H1 (cell line): ENCODE measurements at regions not wholly inside any gene's neighbourhood (a gene's known extent, or its start where the extent isn't known, plus 50 kb on each side); places are given as distances from the start of the nearest gene placed in this dataset.
A peak's percentile ranks its signal among the peaks of the same experiment; 100 is the strongest.

Experiments
- CTCF ChIA-PET: fragments of 300-600 bp; sonication (Branson Sonifier 250); formaldehyde crosslinking; loops from one replicate; lab custom pipeline; 2021; ENCODE audit not compliant: partially characterized antibody; lab: Charles Lee
- POLR2A ChIA-PET: fragments of 300-600 bp; sonication (Branson Sonifier 250); formaldehyde crosslinking; loops from one replicate; lab custom pipeline; 2021; ENCODE audit warnings: inconsistent platforms; ENCODE audit not compliant: partially characterized antibody; lab: Charles Lee
- DNase-seq, 2 experiments: peaks; one replicate each; pipeline versions ENCODE4 v3.0.0 to v3.0.0-alpha.2; 2010 to 2022; ENCODE audit warnings: low spot score in 2 of 2, low read depth in 1 of 2, mixed read lengths in 1 of 2
- FAIRE-seq: peaks from 2 replicates; lab custom pipeline; 2011; peaks lifted over from hg19 to GRCh38; lab: Jason Lieb, UNC
- H2AFZ ChIP-seq: 2 replicates; pipeline ENCODE4 v1.8.1; 2012; ENCODE audit warnings: low read length, inconsistent platforms
- H2AK5ac ChIP-seq: 2 replicates; pipeline ENCODE4 v1.6.1; 2013; ENCODE audit warnings: low read depth, low read length
- H2BK120ac ChIP-seq: replicated peaks from 2 replicates; pipeline ENCODE3; 2013; ENCODE audit warnings: low read depth, low read length, inconsistent platforms
- H2BK12ac ChIP-seq: 2 replicates; pipeline ENCODE4 v1.6.1; 2013; ENCODE audit warnings: low read depth, low read length
- H2BK15ac ChIP-seq: 2 replicates; pipeline ENCODE4 v1.6.1; 2013; ENCODE audit warnings: low read length
- H2BK20ac ChIP-seq: 2 replicates; pipeline ENCODE4 v1.6.1; 2013; ENCODE audit warnings: low read length
- H2BK5ac ChIP-seq: 2 replicates; pipeline ENCODE4 v1.6.1; 2013; ENCODE audit warnings: low read depth, low read length
- H3K14ac ChIP-seq: 2 replicates; pipeline ENCODE4 v1.6.1; 2013; ENCODE audit warnings: inconsistent platforms; ENCODE audit not compliant: insufficient read length
- H3K18ac ChIP-seq: 2 replicates; pipeline ENCODE4 v1.6.1; 2013; ENCODE audit warnings: low read length; ENCODE audit errors: extremely low read depth
- H3K23ac ChIP-seq: 2 replicates; pipeline ENCODE4 v1.6.1; 2013; ENCODE audit warnings: inconsistent platforms; ENCODE audit not compliant: insufficient read length
- H3K23me2 ChIP-seq: 2 replicates; pipeline ENCODE4 v1.6.1; 2013; ENCODE audit warnings: low read depth, low read length
- H3K27ac ChIP-seq: 2 replicates; pipeline ENCODE4 v1.6.1; 2011; ENCODE audit warnings: low read depth, low read length, inconsistent platforms
- H3K27me3 ChIP-seq, 4 experiments: replicated peaks in 1 of 4; 1 replicate in 1 of 4; 2 replicates in 3 of 4; pipeline versions ENCODE4 v1.6.1 to v1.8.1; 2011 to 2013; ENCODE audit warnings: low read length in 3 of 4, mild to moderate bottlenecking in 3 of 4, inconsistent platforms in 2 of 4, mixed read lengths in 2 of 4, moderate library complexity in 1 of 4; ENCODE audit not compliant: control insufficient read depth in 3 of 4, insufficient read depth in 3 of 4; ENCODE audit errors: extremely low read depth in 1 of 4
- H3K36me3 ChIP-seq, 4 experiments: 2 replicates each; pipeline versions ENCODE4 v1.6.1 to v1.8.1; 2011 to 2013; ENCODE audit warnings: mild to moderate bottlenecking in 4 of 4, low read length in 3 of 4, moderate library complexity in 2 of 4, control low read depth in 1 of 4, inconsistent platforms in 1 of 4; ENCODE audit not compliant: insufficient read depth in 4 of 4, control insufficient read depth in 2 of 4
- H3K4ac ChIP-seq: replicated peaks from 2 replicates; pipeline ENCODE3; 2013; ENCODE audit warnings: low read length, low read depth, mixed read lengths, inconsistent platforms; ENCODE audit not compliant: insufficient read length
- H3K4me1 ChIP-seq, 4 experiments: replicated peaks in 1 of 4; 1 replicate in 1 of 4; 2 replicates in 3 of 4; pipeline versions ENCODE4 v1.6.1 to v1.8.1; 2011 to 2013; ENCODE audit warnings: low read length in 3 of 4, inconsistent platforms in 2 of 4, mixed read lengths in 1 of 4; ENCODE audit not compliant: insufficient read depth in 4 of 4, control insufficient read depth in 3 of 4
- H3K4me2 ChIP-seq, 2 experiments: 2 replicates each; pipeline versions ENCODE4 v1.6.1 to v1.8.1; 2011 to 2013; ENCODE audit warnings: low read depth in 2 of 2, low read length in 2 of 2, control low read depth in 1 of 2, inconsistent platforms in 1 of 2, mild to moderate bottlenecking in 1 of 2; ENCODE audit not compliant: insufficient read depth in 1 of 2
- H3K4me3 ChIP-seq, 4 experiments: fragments of 200-600, 300-600 bp in 1 of 4; sonication (generic), shearing (Covaris generic), sonication (Bioruptor Twin) in 1 of 4; 2 replicates each; pipeline versions ENCODE4 v1.5.1 to v1.8.1; 2011 to 2016; ENCODE audit warnings: low read length in 4 of 4, low read depth in 3 of 4, control low read depth in 2 of 4, inconsistent platforms in 2 of 4, mild to moderate bottlenecking in 2 of 4, mixed read lengths in 1 of 4, moderate library complexity in 1 of 4; ENCODE audit not compliant: insufficient read depth in 2 of 4; ENCODE audit errors: extremely low read depth in 1 of 4
- H3K56ac ChIP-seq: replicated peaks from 2 replicates; pipeline ENCODE3; 2013; ENCODE audit warnings: low read depth, mild to moderate bottlenecking, mixed read lengths, low read length, inconsistent platforms; ENCODE audit not compliant: insufficient read length
- H3K79me1 ChIP-seq: 2 replicates; pipeline ENCODE4 v1.6.1; 2013; ENCODE audit warnings: low read depth, low read length, control low read depth
- H3K79me2 ChIP-seq, 2 experiments: 2 replicates each; pipeline versions ENCODE4 v1.6.1 to v1.8.1; 2012 to 2013; ENCODE audit warnings: low read length in 2 of 2, mild to moderate bottlenecking in 2 of 2, inconsistent platforms in 1 of 2; ENCODE audit not compliant: insufficient read depth in 2 of 2, control insufficient read depth in 1 of 2
- H3K9ac ChIP-seq, 4 experiments: replicated peaks in 1 of 4; 1 replicate in 1 of 4; 2 replicates in 3 of 4; pipeline versions ENCODE4 v1.6.1 to v1.8.1; 2011 to 2013; ENCODE audit warnings: low read depth in 3 of 4, low read length in 3 of 4, control low read depth in 2 of 4, mild to moderate bottlenecking in 2 of 4, moderate library complexity in 2 of 4, inconsistent platforms in 1 of 4; ENCODE audit errors: extremely low read depth in 1 of 4
- H3K9me3 ChIP-seq, 2 experiments: 2 replicates each; pipeline versions ENCODE4 v1.6.1 to v1.8.1; 2012 to 2013; ENCODE audit warnings: mild to moderate bottlenecking in 2 of 2, moderate library complexity in 2 of 2, control low read depth in 1 of 2, inconsistent platforms in 1 of 2, low read depth in 1 of 2, low read length in 1 of 2, mixed read lengths in 1 of 2; ENCODE audit not compliant: insufficient read depth in 2 of 2
- H4K20me1 ChIP-seq, 2 experiments: replicated peaks in 1 of 2; 2 replicates each; pipeline versions ENCODE3 to v1.8.1; 2011 to 2013; ENCODE audit warnings: inconsistent platforms in 2 of 2, low read length in 2 of 2, mild to moderate bottlenecking in 1 of 2; ENCODE audit not compliant: insufficient read depth in 2 of 2, control insufficient read depth in 1 of 2
- H4K5ac ChIP-seq: 2 replicates; pipeline ENCODE4 v1.6.1; 2013; ENCODE audit warnings: low read length, low read depth, mixed read lengths, inconsistent platforms; ENCODE audit not compliant: insufficient read length
- H4K8ac ChIP-seq: 2 replicates; pipeline ENCODE4 v1.8.0; 2013; ENCODE audit warnings: mild to moderate bottlenecking, moderate library complexity, low read length, inconsistent platforms; ENCODE audit not compliant: insufficient read depth; ENCODE audit errors: extremely low read depth
- H4K91ac ChIP-seq: replicated peaks from 2 replicates; pipeline ENCODE3; 2013; ENCODE audit warnings: low read length, mixed read lengths, inconsistent platforms; ENCODE audit not compliant: insufficient read length
- JUN ChIP-seq: IDR thresholded peaks from 2 replicates; pipeline ENCODE4 v1.6.1; 2011; ENCODE audit warnings: low read depth, mild to moderate bottlenecking, improper control_type of control experiment, low read length
- RAD21 ChIP-seq, 2 experiments: IDR thresholded peaks in 1 of 2; conservative IDR thresholded peaks in 1 of 2; 2 replicates each; pipeline ENCODE4 v1.6.1; 2011; ENCODE audit warnings: low read depth in 2 of 2, low read length in 2 of 2, improper control_type of control experiment in 1 of 2, inconsistent platforms in 1 of 2, mild to moderate bottlenecking in 1 of 2, moderate library complexity in 1 of 2
- WGBS, 2 experiments: shearing (Covaris generic) in 1 of 2; methylation state at CpG; one replicate each; pipeline versions ENCODE4 v1.1.6 to v1.1.7; 2013 to 2015; ENCODE audit warnings: low lambda C conversion rate in 2 of 2, mixed read lengths in 2 of 2, inconsistent platforms in 1 of 2, low coverage in 1 of 2, missing lambda C conversion rate in 1 of 2; ENCODE audit not compliant: insufficient replicate concordance in 2 of 2, insufficient coverage in 1 of 2, insufficient read length in 1 of 2; ENCODE audit errors: extremely low coverage in 1 of 2, missing lambda C conversion rate in 1 of 2; 5-methylcytosine and 5-hydroxymethylcytosine counted together

DNA sequence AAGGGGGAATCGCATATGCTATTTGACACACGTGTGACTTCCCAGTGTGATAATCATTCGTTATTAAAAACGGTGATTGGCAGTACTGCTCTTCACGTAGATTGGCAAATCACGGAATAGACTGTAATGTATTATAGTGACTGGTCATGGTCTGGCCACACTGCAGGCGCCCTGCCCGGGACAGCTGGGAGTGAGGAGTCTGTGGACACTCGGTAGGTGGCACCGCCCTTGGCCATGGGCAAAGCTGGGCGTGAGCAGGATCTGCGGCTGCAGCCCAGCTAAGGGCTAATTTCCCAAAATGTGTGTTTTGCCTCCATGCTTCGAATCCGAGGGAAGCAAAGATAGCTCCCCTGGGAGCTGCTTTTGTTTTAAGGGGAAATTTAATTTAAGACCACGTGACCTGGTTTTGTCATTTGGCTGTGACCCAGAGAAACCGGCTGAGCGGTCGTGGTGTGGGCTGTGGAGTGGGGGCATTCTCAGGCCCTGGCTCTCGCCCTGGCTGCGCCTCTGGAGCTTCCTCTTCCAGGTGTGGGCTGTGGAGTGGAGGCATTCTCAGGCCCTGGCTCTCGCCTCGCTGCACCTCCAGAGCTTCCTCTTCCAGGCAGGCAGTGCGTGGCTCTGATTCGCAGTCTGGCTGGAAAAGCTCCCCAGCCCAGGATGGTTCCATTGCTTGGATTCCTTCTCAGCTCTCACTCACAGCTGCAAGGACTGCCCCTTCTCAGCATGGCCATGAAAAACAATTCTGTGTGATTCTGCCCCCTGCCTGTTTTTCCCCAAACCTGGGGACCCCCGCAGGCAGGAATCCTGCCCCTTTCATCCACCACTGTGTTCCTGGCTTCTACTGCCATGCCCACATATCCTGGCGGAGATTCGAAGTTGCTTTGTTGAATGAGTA lies 131.1 kb downstream of the OLFM1 start:
- H2BK120ac ChIP-seq = peak overlapping the region; percentile 97
- no peaks in the 10 kb centered on the region for H3K79me1 ChIP-seq
- no peak overlapping the region; a peak in 1 of 7 replicates for H3K9ac ChIP-seq
- H4K91ac ChIP-seq = peak overlapping the region; percentile 95
- H4K20me1 ChIP-seq = no peaks in the 10 kb centered on the region
- peak overlapping the region; percentile 95 for H3K18ac ChIP-seq
- H4K5ac ChIP-seq = peak overlapping the region; percentile 57
- CTCF ChIA-PET = interaction anchor here (0.9 to 1.8 kb wide), 8 partner anchors 10 to 287 kb away, joined by 3 to 4 read pairs (median 3); no protein-coding TSS in a partner anchor
- no peaks in the 10 kb centered on the region for H3K36me3 ChIP-seq
- no peak overlapping the region for H3K14ac ChIP-seq
- peak overlapping the region; percentile 79; the same call in 1 of the 2 replicates for H2BK12ac ChIP-seq
- H3K27ac ChIP-seq = peak overlapping the region; percentile 79; the same call in 1 of the 2 replicates
- H3K4ac ChIP-seq = peak overlapping the region; percentile 59
- H3K4me1 ChIP-seq = peaks cover 18 to 47% (median 37%) of the 10 kb centered on the region in 4 experiments
- no peak overlapping the region for H3K4me3 ChIP-seq
- H2BK20ac ChIP-seq = peak overlapping the region; percentile 80; the same call in 1 of the 2 replicates
- no peaks in the 10 kb centered on the region for H3K9me3 ChIP-seq
- H3K27me3 ChIP-seq = no peaks in the 10 kb centered on the region; a peak in 1 of 7 replicates
- no peaks in the 10 kb centered on the region for H3K79me2 ChIP-seq
- POLR2A ChIA-PET = no interaction called here
- H3K23ac ChIP-seq = no peak overlapping the region
- 0 out of 2 replicates have a peak overlapping the region, but pooled peaks have one; percentile 4 for H2AFZ ChIP-seq
- H3K4me2 ChIP-seq = peak overlapping the region; percentile 9 to 46; a peak in 1 of 4 replicates
- peak overlapping the region; percentile 96; the same call in 1 of the 2 replicates for H2BK5ac ChIP-seq
- H2BK15ac ChIP-seq = peak overlapping the region; percentile 75; the same call in 1 of the 2 replicates
- H3K23me2 ChIP-seq = 0 out of 2 replicates have a peak, but pooled peaks cover 2% of the 10 kb centered on the region
- peak; percentile 42 for FAIRE-seq
- WGBS, 2 experiments = 51% methylated on average over 27 of the region's 27 CpGs; no CpG with 5 or more reads in 1 of the 2 experiments
- H4K8ac ChIP-seq = peak overlapping the region; percentile 31; the same call in 1 of the 2 replicates
- peak overlapping the region; percentile 11 for H3K56ac ChIP-seq
- DNase-seq = no peak
- no peak overlapping the region; the same call in 1 of the 2 replicates for H2AK5ac ChIP-seq
- peak in 1 of 2 experiments; percentile 16; a peak in 1 of 4 replicates for TF ChIP-seq RAD21 (IDR thresholded peaks at IDR 0.05 in 1 of 2, conservative IDR thresholded peaks at IDR 0.05 in 1 of 2; ENCODE audit: low read depth in 2 of 2, low read length in 2 of 2)
- TF ChIP-seq JUN = no peak
